SK-N-SH (cell line): ENCODE measurements at regions not wholly inside any gene's neighbourhood (a gene's known extent, or its start where the extent isn't known, plus 50 kb on each side); places are given as distances from the start of the nearest gene placed in this dataset.

Experiments
- CTCF ChIA-PET: fragments of 300-600, 350-600 bp; formaldehyde crosslinking; extraction: SDS; loops from one replicate; lab custom pipeline; 2021; lab: Yijun Ruan, JAX
- POLR2A ChIA-PET: fragments of 350-600 bp; sonication (Branson Sonifier 250); formaldehyde crosslinking; extraction: SDS; loops from one replicate; lab custom pipeline; 2020; ENCODE audit warnings: antibody characterized with exemption, inconsistent platforms; lab: Yijun Ruan, JAX
- DNase-seq: peaks from one replicate; pipeline ENCODE4 v3.0.0; 2012
- H2AFZ ChIP-seq: fragments of 200-600 bp; sonication (generic); 2 replicates; pipeline ENCODE4 v1.8.1; 2016; ENCODE audit warnings: antibody characterized with exemption, mild to moderate bottlenecking, low read depth
- H3F3A ChIP-seq: fragments of 200-600 bp; sonication (generic); replicated peaks from 2 replicates; pipeline ENCODE3; 2016; ENCODE audit warnings: antibody characterized with exemption, mild to moderate bottlenecking; ENCODE audit not compliant: insufficient read depth
- H3K27ac ChIP-seq, 2 experiments: fragments of 200-500 bp in 1 of 2; fragments of 200-600 bp in 1 of 2; sonication (Bioruptor generic) in 1 of 2; sonication (generic), shearing (Covaris generic) in 1 of 2; 2 replicates each; pipeline versions ENCODE4 v1.5.1 to v1.6.1; 2014 to 2016; ENCODE audit warnings: low read depth in 2 of 2, inconsistent platforms in 1 of 2, low read length in 1 of 2, mild to moderate bottlenecking in 1 of 2, mixed read lengths in 1 of 2
- H3K27me3 ChIP-seq: fragments of 200-600 bp; sonication (generic), shearing (Covaris generic); 2 replicates; pipeline ENCODE4 v1.6.1; 2016; ENCODE audit warnings: mixed run types; ENCODE audit not compliant: insufficient read depth
- H3K36me3 ChIP-seq, 2 experiments: fragments of 200-500 bp in 1 of 2; fragments of 200-600 bp in 1 of 2; sonication (Bioruptor generic) in 1 of 2; sonication (generic) in 1 of 2; replicated peaks in 1 of 2; 2 replicates each; pipeline versions ENCODE3 to v1.5.1; 2014 to 2016; ENCODE audit warnings: low read length in 1 of 2, mild to moderate bottlenecking in 1 of 2; ENCODE audit not compliant: insufficient read depth in 2 of 2, control insufficient read depth in 1 of 2
- H3K4me1 ChIP-seq, 2 experiments: fragments of 200-500 bp in 1 of 2; fragments of 200-600 bp in 1 of 2; sonication (Bioruptor generic) in 1 of 2; sonication (generic), shearing (Covaris generic) in 1 of 2; 2 replicates each; pipeline versions ENCODE4 v1.5.1 to v1.6.1; 2014 to 2016; ENCODE audit warnings: low read depth in 1 of 2, low read length in 1 of 2, mixed run types in 1 of 2; ENCODE audit not compliant: insufficient read depth in 2 of 2, control insufficient read depth in 1 of 2
- H3K4me2 ChIP-seq: fragments of 200-600 bp; sonication (generic), shearing (Covaris generic); 2 replicates; pipeline ENCODE4 v1.6.1; 2017; ENCODE audit warnings: mixed run types
- H3K4me3 ChIP-seq, 2 experiments: fragments of 200-500 bp in 1 of 2; fragments of 200-600 bp in 1 of 2; sonication (Bioruptor generic) in 1 of 2; sonication (generic), shearing (Covaris generic) in 1 of 2; 2 replicates each; pipeline versions ENCODE4 v1.5.1 to v1.8.1; 2014 to 2016; ENCODE audit warnings: low read depth in 2 of 2, inconsistent platforms in 1 of 2, low read length in 1 of 2, mild to moderate bottlenecking in 1 of 2, mixed read lengths in 1 of 2, moderate library complexity in 1 of 2
- H3K79me2 ChIP-seq: fragments of 200-600 bp; sonication (generic); 2 replicates; pipeline ENCODE4 v1.8.1; 2017; ENCODE audit warnings: mild to moderate bottlenecking; ENCODE audit not compliant: insufficient read depth
- H3K9ac ChIP-seq: fragments of 200-600 bp; sonication (generic); 2 replicates; pipeline ENCODE4 v1.6.1; 2017; ENCODE audit warnings: mixed run types
- H3K9me2 ChIP-seq: fragments of 200-600 bp; sonication (generic); 2 replicates; pipeline ENCODE4 v1.6.1; 2017; ENCODE audit warnings: mixed run types
- H3K9me3 ChIP-seq: fragments of 200-600 bp; sonication (generic); 2 replicates; pipeline ENCODE4 v1.6.1; 2017; ENCODE audit warnings: mixed run types, mild to moderate bottlenecking, moderate library complexity
- H4K20me1 ChIP-seq: fragments of 200-600 bp; sonication (generic); 2 replicates; pipeline ENCODE4 v1.6.1; 2017; ENCODE audit warnings: mild to moderate bottlenecking, mixed run types; ENCODE audit not compliant: insufficient read depth
- CHD2 ChIP-seq: fragments of 150-350 bp; IDR thresholded peaks from 2 replicates; pipeline ENCODE4 v1.6.1; 2018; ENCODE audit warnings: low read length; ENCODE audit not compliant: partially characterized antibody
- ELF1 ChIP-seq: IDR thresholded peaks from 2 replicates; pipeline ENCODE4 v1.4.0; 2012
- EZH2phosphoT487 ChIP-seq: fragments of 200-600 bp; sonication (generic); IDR thresholded peaks from 2 replicates; pipeline ENCODE4 v1.6.1; 2017; ENCODE audit warnings: low read depth, mixed run types, mild to moderate bottlenecking, antibody characterized with exemption, moderate library complexity, borderline replicate concordance
- FOSL2 ChIP-seq: IDR thresholded peaks from 2 replicates; pipeline ENCODE4 v1.4.0; 2012; ENCODE audit warnings: low read depth, mild to moderate bottlenecking, moderate library complexity, borderline replicate concordance
- FOXM1 ChIP-seq: IDR thresholded peaks from 2 replicates; pipeline ENCODE4 v1.4.0; 2012; ENCODE audit warnings: low read depth, mild to moderate bottlenecking
- GABPA ChIP-seq: IDR thresholded peaks from 2 replicates; pipeline ENCODE4 v1.4.0; 2012; ENCODE audit warnings: low read depth, mild to moderate bottlenecking
- GATA2 ChIP-seq: sonication (generic); formaldehyde crosslinking; IDR thresholded peaks from 2 replicates; pipeline ENCODE4 v1.5.0; 2020; ENCODE audit warnings: mild to moderate bottlenecking, missing genetic modification reagents
- JUND ChIP-seq: IDR thresholded peaks from 2 replicates; pipeline ENCODE4 v1.4.0; 2012
- MEF2A ChIP-seq: IDR thresholded peaks from 2 replicates; pipeline ENCODE4 v1.4.0; 2012; ENCODE audit warnings: low read depth, borderline replicate concordance
- MXI1 ChIP-seq: IDR thresholded peaks from 2 replicates; pipeline ENCODE4 v1.6.1; 2012; ENCODE audit warnings: mild to moderate bottlenecking, low read depth, low read length, improper control_type of control experiment
- NFIC ChIP-seq: IDR thresholded peaks from 2 replicates; pipeline ENCODE4 v1.4.0; 2012; ENCODE audit warnings: borderline replicate concordance
- NRF1 ChIP-seq: IDR thresholded peaks from 2 replicates; pipeline ENCODE4 v1.6.1; 2012; ENCODE audit warnings: low read depth, mild to moderate bottlenecking, low read length
- POLR2AphosphoS5 ChIP-seq: IDR thresholded peaks from 2 replicates; pipeline ENCODE4 v1.6.1; 2012; ENCODE audit warnings: low read depth, low read length
- RAD21 ChIP-seq: IDR thresholded peaks from 2 replicates; pipeline ENCODE4 v1.6.1; 2012; ENCODE audit warnings: mild to moderate bottlenecking, low read length
- RCOR1 ChIP-seq: fragments of 150-350 bp; IDR thresholded peaks from 2 replicates; pipeline ENCODE4 v1.6.1; 2017; ENCODE audit warnings: antibody characterized with exemption, low read length
- RFX5 ChIP-seq: IDR thresholded peaks from 2 replicates; pipeline ENCODE4 v1.6.1; 2012; ENCODE audit warnings: mild to moderate bottlenecking, improper control_type of control experiment, low read length
- RXRA ChIP-seq: IDR thresholded peaks from 2 replicates; pipeline ENCODE4 v1.4.0; 2012; ENCODE audit warnings: low read depth, mild to moderate bottlenecking, borderline replicate concordance
- SIN3A ChIP-seq: IDR thresholded peaks from 2 replicates; pipeline ENCODE4 v1.6.1; 2012; ENCODE audit warnings: low read depth, mild to moderate bottlenecking, low read length, moderate library complexity, borderline replicate concordance
- SMC3 ChIP-seq: IDR thresholded peaks from 2 replicates; pipeline ENCODE4 v1.6.1; 2012; ENCODE audit warnings: low read depth, low read length, improper control_type of control experiment
- TCF12 ChIP-seq: IDR thresholded peaks from 2 replicates; pipeline ENCODE4 v1.4.0; 2012
- TEAD4 ChIP-seq: IDR thresholded peaks from 2 replicates; pipeline ENCODE4 v1.4.0; 2012; ENCODE audit warnings: mild to moderate bottlenecking, borderline replicate concordance; ENCODE audit not compliant: insufficient read depth
- YY1 ChIP-seq: IDR thresholded peaks from 2 replicates; pipeline ENCODE4 v1.4.0; 2012; ENCODE audit warnings: low read depth, mild to moderate bottlenecking
- WGBS: methylation state at CpG from one replicate; pipeline ENCODE4 v1.1.6; 2017; ENCODE audit warnings: low lambda C conversion rate; 5-methylcytosine and 5-hydroxymethylcytosine counted together
- TF ChIP-seq, protein P1 (sequence below): fragments of 150-350 bp; IDR thresholded peaks from 2 replicates; pipeline ENCODE4 v1.6.1; 2016; ENCODE audit warnings: mild to moderate bottlenecking, low read depth, low read length
- TF ChIP-seq, protein P2 (sequence below): IDR thresholded peaks from 2 replicates; pipeline ENCODE4 v1.4.0; 2012; ENCODE audit warnings: low read depth, borderline replicate concordance
- TF ChIP-seq, protein P3 (sequence below): fragments of 200-600 bp; sonication (generic); IDR thresholded peaks from 2 replicates; pipeline ENCODE4 v1.6.1; 2017; ENCODE audit warnings: antibody characterized with exemption, mild to moderate bottlenecking, moderate library complexity
- TF ChIP-seq, protein P4 (sequence below): fragments of 150-350 bp; IDR thresholded peaks from 2 replicates; pipeline ENCODE4 v1.6.1; 2017; ENCODE audit warnings: antibody characterized with exemption, low read length, low read depth, borderline replicate concordance
- TF ChIP-seq, protein P5 (sequence below): IDR thresholded peaks from 2 replicates; pipeline ENCODE4 v1.4.0; 2012; ENCODE audit warnings: low read depth
- TF ChIP-seq, protein P6 (sequence below): IDR thresholded peaks from 2 replicates; pipeline ENCODE4 v1.4.0; 2012; ENCODE audit warnings: low read depth, borderline replicate concordance

DNA sequence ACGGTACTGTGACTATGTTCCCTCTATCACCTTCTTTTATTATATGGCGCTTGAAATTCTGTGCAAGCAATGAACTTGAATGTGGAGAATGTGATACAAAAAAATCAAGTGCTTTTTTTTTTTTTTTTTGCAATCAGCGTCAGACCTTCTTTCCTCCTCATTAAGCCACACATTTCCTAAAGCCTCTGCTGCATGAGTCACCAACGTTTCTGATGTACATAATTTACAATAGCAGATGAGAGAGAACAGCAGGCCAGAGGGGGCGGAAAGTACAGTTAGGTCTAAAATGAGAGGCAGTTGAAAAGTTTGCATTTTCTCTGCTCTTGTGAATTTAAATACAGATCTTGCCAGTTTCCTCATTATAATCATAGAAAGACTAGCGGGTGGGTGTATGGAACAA is 114.6 kb upstream of the RIPOR2 start:
- no peak overlapping the region for H3K4me3 ChIP-seq
- 49% methylated on average over 6 of the region's 6 CpGs for WGBS
- no peaks in the 10 kb centered on the region for H3K9me2 ChIP-seq
- H3K27ac ChIP-seq: peak overlapping the region; percentile 24 to 54; a peak in 2 of 4 replicates
- ChIA-PET CTCF (interaction anchor here (0.6 kb wide), 1 partner anchor 814 kb away, joined by 3 read pairs; no protein-coding TSS in a partner anchor), POLR2A (no interaction called here)
- no peaks in the 10 kb centered on the region for H3K27me3 ChIP-seq
- peaks cover 29% of the 10 kb centered on the region for H3F3A ChIP-seq
- peak overlapping the region; percentile 23; the same call in 1 of the 2 replicates for H3K4me2 ChIP-seq
- peaks cover 8 to 33% of the 10 kb centered on the region in 2 experiments; a peak in 3 of 4 replicates for H3K4me1 ChIP-seq
- H2AFZ ChIP-seq: peak overlapping the region; percentile 66; the same call in 1 of the 2 replicates
- no peak overlapping the region for H3K9ac ChIP-seq
- H3K9me3 ChIP-seq: no peaks in the 10 kb centered on the region
- no peaks in the 10 kb centered on the region for H3K79me2 ChIP-seq
- no peaks in the 10 kb centered on the region for H4K20me1 ChIP-seq
- DNase-seq: no peak
- no peaks in the 10 kb centered on the region for H3K36me3 ChIP-seq
- 0 out of 2 replicates have a peak, but pooled peaks have one; percentile 17 for TF ChIP-seq YY1
- TF ChIP-seq NFIC: no peak; the same call in 1 of the 2 replicates
- no peak for TF ChIP-seq SMC3
- TF ChIP-seq, protein P1, sequence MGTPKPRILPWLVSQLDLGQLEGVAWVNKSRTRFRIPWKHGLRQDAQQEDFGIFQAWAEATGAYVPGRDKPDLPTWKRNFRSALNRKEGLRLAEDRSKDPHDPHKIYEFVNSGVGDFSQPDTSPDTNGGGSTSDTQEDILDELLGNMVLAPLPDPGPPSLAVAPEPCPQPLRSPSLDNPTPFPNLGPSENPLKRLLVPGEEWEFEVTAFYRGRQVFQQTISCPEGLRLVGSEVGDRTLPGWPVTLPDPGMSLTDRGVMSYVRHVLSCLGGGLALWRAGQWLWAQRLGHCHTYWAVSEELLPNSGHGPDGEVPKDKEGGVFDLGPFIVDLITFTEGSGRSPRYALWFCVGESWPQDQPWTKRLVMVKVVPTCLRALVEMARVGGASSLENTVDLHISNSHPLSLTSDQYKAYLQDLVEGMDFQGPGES: no peak
- TF ChIP-seq, protein P2, sequence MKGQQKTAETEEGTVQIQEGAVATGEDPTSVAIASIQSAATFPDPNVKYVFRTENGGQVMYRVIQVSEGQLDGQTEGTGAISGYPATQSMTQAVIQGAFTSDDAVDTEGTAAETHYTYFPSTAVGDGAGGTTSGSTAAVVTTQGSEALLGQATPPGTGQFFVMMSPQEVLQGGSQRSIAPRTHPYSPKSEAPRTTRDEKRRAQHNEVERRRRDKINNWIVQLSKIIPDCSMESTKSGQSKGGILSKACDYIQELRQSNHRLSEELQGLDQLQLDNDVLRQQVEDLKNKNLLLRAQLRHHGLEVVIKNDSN: no peak
- no peak for TF ChIP-seq RCOR1
- TF ChIP-seq TCF12: peak; percentile 83
- no peak; the same call in 1 of the 2 replicates for TF ChIP-seq RXRA
- no peak for TF ChIP-seq RAD21
- TF ChIP-seq, protein P3, sequence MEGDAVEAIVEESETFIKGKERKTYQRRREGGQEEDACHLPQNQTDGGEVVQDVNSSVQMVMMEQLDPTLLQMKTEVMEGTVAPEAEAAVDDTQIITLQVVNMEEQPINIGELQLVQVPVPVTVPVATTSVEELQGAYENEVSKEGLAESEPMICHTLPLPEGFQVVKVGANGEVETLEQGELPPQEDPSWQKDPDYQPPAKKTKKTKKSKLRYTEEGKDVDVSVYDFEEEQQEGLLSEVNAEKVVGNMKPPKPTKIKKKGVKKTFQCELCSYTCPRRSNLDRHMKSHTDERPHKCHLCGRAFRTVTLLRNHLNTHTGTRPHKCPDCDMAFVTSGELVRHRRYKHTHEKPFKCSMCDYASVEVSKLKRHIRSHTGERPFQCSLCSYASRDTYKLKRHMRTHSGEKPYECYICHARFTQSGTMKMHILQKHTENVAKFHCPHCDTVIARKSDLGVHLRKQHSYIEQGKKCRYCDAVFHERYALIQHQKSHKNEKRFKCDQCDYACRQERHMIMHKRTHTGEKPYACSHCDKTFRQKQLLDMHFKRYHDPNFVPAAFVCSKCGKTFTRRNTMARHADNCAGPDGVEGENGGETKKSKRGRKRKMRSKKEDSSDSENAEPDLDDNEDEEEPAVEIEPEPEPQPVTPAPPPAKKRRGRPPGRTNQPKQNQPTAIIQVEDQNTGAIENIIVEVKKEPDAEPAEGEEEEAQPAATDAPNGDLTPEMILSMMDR: no peak
- TF ChIP-seq, protein P4, sequence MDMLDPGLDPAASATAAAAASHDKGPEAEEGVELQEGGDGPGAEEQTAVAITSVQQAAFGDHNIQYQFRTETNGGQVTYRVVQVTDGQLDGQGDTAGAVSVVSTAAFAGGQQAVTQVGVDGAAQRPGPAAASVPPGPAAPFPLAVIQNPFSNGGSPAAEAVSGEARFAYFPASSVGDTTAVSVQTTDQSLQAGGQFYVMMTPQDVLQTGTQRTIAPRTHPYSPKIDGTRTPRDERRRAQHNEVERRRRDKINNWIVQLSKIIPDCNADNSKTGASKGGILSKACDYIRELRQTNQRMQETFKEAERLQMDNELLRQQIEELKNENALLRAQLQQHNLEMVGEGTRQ: no peak
- TF ChIP-seq, protein P5, sequence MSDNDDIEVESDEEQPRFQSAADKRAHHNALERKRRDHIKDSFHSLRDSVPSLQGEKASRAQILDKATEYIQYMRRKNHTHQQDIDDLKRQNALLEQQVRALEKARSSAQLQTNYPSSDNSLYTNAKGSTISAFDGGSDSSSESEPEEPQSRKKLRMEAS: peak; percentile 23; the same call in 1 of the 2 replicates
- no peak for TF ChIP-seq CHD2
- TF ChIP-seq POLR2AphosphoS5: no peak
- no peak for TF ChIP-seq SIN3A
- TF ChIP-seq, protein P6, sequence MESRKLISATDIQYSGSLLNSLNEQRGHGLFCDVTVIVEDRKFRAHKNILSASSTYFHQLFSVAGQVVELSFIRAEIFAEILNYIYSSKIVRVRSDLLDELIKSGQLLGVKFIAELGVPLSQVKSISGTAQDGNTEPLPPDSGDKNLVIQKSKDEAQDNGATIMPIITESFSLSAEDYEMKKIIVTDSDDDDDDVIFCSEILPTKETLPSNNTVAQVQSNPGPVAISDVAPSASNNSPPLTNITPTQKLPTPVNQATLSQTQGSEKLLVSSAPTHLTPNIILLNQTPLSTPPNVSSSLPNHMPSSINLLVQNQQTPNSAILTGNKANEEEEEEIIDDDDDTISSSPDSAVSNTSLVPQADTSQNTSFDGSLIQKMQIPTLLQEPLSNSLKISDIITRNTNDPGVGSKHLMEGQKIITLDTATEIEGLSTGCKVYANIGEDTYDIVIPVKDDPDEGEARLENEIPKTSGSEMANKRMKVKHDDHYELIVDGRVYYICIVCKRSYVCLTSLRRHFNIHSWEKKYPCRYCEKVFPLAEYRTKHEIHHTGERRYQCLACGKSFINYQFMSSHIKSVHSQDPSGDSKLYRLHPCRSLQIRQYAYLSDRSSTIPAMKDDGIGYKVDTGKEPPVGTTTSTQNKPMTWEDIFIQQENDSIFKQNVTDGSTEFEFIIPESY: no peak
- TF ChIP-seq NRF1: no peak
- peak; percentile 56; the same call in 1 of the 2 replicates for TF ChIP-seq TEAD4
- no peak for TF ChIP-seq ELF1
- no peak for TF ChIP-seq GATA2
- TF ChIP-seq EZH2phosphoT487: no peak
- TF ChIP-seq MEF2A: no peak
- no peak for TF ChIP-seq GABPA
- TF ChIP-seq MXI1: no peak
- TF ChIP-seq FOSL2: peak; percentile 86
- no peak for TF ChIP-seq FOXM1
- peak; percentile 82 for TF ChIP-seq JUND
- no peak for TF ChIP-seq RFX5
